ENCODE measurements at regions not wholly inside any gene's neighbourhood (a gene's known extent, or its start where the extent isn't known, plus 50 kb on each side); places are given as distances from the start of the nearest gene placed in this dataset.

DNA sequence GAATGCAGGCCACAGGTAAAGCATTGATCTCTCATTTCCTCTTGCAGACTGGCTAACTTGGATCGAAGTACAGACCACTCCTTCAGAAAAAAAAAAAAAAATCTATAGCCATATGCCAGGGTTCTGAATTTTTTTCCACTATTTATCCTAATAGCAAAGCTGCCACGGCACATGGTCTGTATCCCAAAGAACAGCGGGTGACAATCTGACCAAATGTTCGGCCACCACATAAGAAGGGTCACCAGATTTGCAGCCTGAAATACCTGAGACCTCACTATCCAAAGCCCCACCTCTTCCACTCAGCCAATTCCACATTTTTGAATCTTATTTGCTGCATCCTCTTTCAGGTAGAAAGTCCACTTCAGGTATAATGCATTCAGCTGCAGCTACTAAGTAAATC is 55.6 kb upstream of the RGS7 start:
- no peak for FAIRE-seq
- TF ChIP-seq POLR2A (IDR thresholded peaks at IDR 0.05; ENCODE audit: low read depth, low read length), result no peak
- DNase-seq (ENCODE audit: insufficient read length, low spot score), result no peak

DNA sequence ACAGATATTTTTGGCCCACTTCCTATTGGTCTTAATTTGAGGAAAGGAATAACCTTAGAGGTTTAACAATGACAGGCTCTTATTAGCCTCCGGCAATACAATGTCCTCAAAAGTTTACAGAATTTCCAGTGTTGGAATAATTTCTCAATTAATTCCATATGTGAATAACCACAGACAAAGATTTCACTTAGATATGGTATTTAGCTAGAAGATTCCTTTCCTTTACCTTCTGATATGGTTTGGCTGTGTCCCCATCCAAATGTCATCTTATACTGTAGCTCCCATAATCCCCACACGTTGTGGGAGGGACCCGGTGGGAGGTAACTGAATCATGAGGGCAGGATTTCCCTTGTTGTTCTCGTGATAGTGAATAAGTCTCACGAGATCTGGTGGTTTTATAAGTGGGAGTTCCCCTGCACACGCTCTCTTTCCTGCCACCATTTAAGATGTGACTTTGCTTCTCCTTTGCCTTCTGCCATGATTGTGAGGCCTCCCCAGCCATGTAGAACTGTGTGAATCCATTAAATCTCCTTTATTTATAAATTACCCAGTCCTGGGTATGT is 54.9 kb upstream of the RGS7 start:
- DNase-seq (ENCODE audit: insufficient read length, low spot score), result no peak
- no peak for FAIRE-seq
- TF ChIP-seq POLR2A (IDR thresholded peaks at IDR 0.05; ENCODE audit: low read depth, low read length), result no peak

DNA sequence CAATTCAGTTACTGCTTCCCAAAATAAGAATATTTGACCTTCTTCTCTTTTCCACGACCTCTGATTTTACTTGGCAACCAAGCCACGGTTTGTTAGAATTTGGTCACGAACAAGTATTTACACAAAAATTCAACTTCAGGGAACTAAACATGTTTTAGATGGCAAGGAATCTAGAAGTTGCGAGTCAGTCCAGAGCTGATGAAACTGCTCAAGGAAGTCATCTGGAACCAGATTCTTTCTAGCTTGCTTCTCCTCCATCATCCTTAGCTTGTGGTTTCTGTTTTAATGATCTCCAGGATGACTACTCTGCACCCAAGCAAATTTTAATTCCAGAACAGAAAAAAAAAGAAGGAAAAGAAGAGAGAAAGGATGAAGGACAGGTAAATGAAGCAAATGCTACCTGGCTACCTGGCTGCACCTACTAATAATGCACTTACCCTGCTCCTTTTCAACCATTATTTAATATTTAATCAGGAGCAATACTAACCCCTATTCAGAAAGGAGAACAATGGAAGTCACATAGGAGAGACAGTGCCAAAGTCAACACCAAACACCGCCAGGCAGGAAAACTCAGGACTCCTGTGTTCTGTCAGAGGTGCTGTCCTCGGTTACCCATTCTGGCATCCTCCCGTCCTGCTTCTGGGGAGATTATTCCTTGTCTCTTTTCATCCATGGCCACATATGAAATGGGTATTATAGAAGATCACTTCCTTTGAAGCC is 54.2 kb upstream of the RGS7 start:
- DNase-seq (ENCODE audit: insufficient read length, low spot score) (no peak), FAIRE-seq (no peak)
- no peak for TF ChIP-seq POLR2A (IDR thresholded peaks at IDR 0.05; ENCODE audit: low read depth, low read length)

DNA sequence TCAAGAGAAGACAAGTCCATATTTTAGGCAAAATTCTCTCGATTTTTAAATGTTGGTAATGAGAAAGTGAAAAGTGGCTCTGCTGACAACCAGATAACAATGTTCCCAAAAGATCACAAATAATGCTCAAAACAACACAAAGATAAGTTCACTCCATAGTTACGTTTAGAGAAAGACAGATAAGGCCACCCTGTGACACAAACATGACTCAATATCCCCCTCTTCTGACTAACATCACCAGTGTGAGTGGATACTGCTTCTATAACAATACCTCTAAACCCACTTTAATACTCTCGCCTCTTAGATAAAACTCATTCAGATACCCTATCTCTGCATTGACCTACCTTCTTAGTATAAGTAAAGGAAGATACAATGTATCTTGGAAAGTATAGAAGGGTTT is 51.2 kb upstream of the RGS7 start:
- TF ChIP-seq POLR2A (IDR thresholded peaks at IDR 0.05; ENCODE audit: low read depth, low read length), result no peak
- DNase-seq (ENCODE audit: insufficient read length, low spot score) (no peak), FAIRE-seq (no peak)

Data from H54 (cell line).